ENCODE measurements at regions not wholly inside any gene's neighbourhood (a gene's known extent, or its start where the extent isn't known, plus 50 kb on each side); places are given as distances from the start of the nearest gene placed in this dataset.

- DNase-seq (ENCODE audit: low spot score): no peak
- H3K9me3 ChIP-seq: no peaks in the 10 kb centered on the region
- H3K4me3 ChIP-seq: no peak overlapping the region
- no peaks in the 10 kb centered on the region for H3K27me3 ChIP-seq (replicated peaks; ENCODE audit: insufficient read depth)
- intact Hi-C loops (cut with DNase I): no loop called here
- no peaks in the 10 kb centered on the region for H3K36me3 ChIP-seq
- H3K27ac ChIP-seq: no peak overlapping the region
- no peaks in the 10 kb centered on the region for H3K4me1 ChIP-seq (replicated peaks)
- no peak for TF ChIP-seq POLR2A (IDR thresholded peaks at IDR 0.05)
- TF ChIP-seq POLR2AphosphoS5 (IDR thresholded peaks at IDR 0.05): no peak
- TF ChIP-seq CTCF (IDR thresholded peaks at IDR 0.05): no peak
- WGBS: 86% methylated on average over 2 of the region's 2 CpGs
Observed at GRCh38 chr12:116642683-116643082, 83.5 kb downstream of the MAP1LC3B2 start.

GRCh38 chr12:116642106-116642505, 82.9 kb downstream of the MAP1LC3B2 start:
- Histone ChIP-seq H3K36me3 (no peaks in the 10 kb centered on the region), H3K4me1 (replicated peaks) (no peaks in the 10 kb centered on the region), H3K4me3 (no peak overlapping the region), H3K9me3 (no peaks in the 10 kb centered on the region), H3K27me3 (replicated peaks; ENCODE audit: insufficient read depth) (no peaks in the 10 kb centered on the region), H3K27ac (no peak overlapping the region)
- WGBS: 79% methylated on average over 4 of the region's 4 CpGs
- intact Hi-C loops (cut with DNase I): no loop called here
- DNase-seq (ENCODE audit: low spot score): no peak
- TF ChIP-seq POLR2AphosphoS5 (IDR thresholded peaks at IDR 0.05) (no peak), CTCF (IDR thresholded peaks at IDR 0.05) (no peak), POLR2A (IDR thresholded peaks at IDR 0.05) (no peak)

GRCh38 chr12:116640281-116640680, 81.1 kb downstream of the MAP1LC3B2 start:
- Histone ChIP-seq H3K27ac (no peak overlapping the region), H3K4me3 (no peak overlapping the region), H3K9me3 (no peaks in the 10 kb centered on the region), H3K4me1 (replicated peaks) (peaks cover 3% of the 10 kb centered on the region), H3K36me3 (no peaks in the 10 kb centered on the region), H3K27me3 (replicated peaks; ENCODE audit: insufficient read depth) (no peaks in the 10 kb centered on the region)
- no peak for DNase-seq (ENCODE audit: low spot score)
- 47% methylated on average over 1 of the region's 1 CpG for WGBS
- TF ChIP-seq POLR2AphosphoS5 (IDR thresholded peaks at IDR 0.05) (no peak), CTCF (IDR thresholded peaks at IDR 0.05) (no peak), POLR2A (IDR thresholded peaks at IDR 0.05) (no peak)
- intact Hi-C loops (cut with DNase I): no loop called here

- no peak overlapping the region for H3K4me3 ChIP-seq
- 47% methylated on average over 4 of the region's 4 CpGs for WGBS
- H3K27ac ChIP-seq: no peak overlapping the region
- H3K36me3 ChIP-seq: no peaks in the 10 kb centered on the region
- H3K4me1 ChIP-seq (replicated peaks): peaks cover 3% of the 10 kb centered on the region
- H3K27me3 ChIP-seq (replicated peaks; ENCODE audit: insufficient read depth): no peaks in the 10 kb centered on the region
- H3K9me3 ChIP-seq: no peaks in the 10 kb centered on the region
- intact Hi-C loops (cut with DNase I): no loop called here
- peak; percentile 16 for TF ChIP-seq POLR2AphosphoS5 (IDR thresholded peaks at IDR 0.05)
- no peak for TF ChIP-seq CTCF (IDR thresholded peaks at IDR 0.05)
- TF ChIP-seq POLR2A (IDR thresholded peaks at IDR 0.05): no peak
- no peak for DNase-seq (ENCODE audit: low spot score)
Observed at GRCh38 chr12:116639765-116640164, 80.6 kb downstream of the MAP1LC3B2 start.

- Histone ChIP-seq H3K4me1 (replicated peaks) (peaks cover 3% of the 10 kb centered on the region), H3K36me3 (no peaks in the 10 kb centered on the region), H3K27me3 (replicated peaks; ENCODE audit: insufficient read depth) (no peaks in the 10 kb centered on the region), H3K9me3 (no peaks in the 10 kb centered on the region), H3K4me3 (no peak overlapping the region), H3K27ac (no peak overlapping the region)
- TF ChIP-seq CTCF (IDR thresholded peaks at IDR 0.05) (no peak), POLR2A (IDR thresholded peaks at IDR 0.05) (no peak), POLR2AphosphoS5 (IDR thresholded peaks at IDR 0.05) (no peak)
- intact Hi-C loops (cut with DNase I): no loop called here
- WGBS: 87% methylated on average over 2 of the region's 2 CpGs
- DNase-seq (ENCODE audit: low spot score): no peak
Observed at GRCh38 chr12:116638376-116638775, 79.2 kb downstream of the MAP1LC3B2 start.

All from prostate gland (tissue), 2 donors.